NB4 (cell line): ENCODE measurements at regions not wholly inside any gene's neighbourhood (a gene's known extent, or its start where the extent isn't known, plus 50 kb on each side); places are given as distances from the start of the nearest gene placed in this dataset.

Experiments
- CTCF ChIP-seq: IDR thresholded peaks from one replicate; pipeline ENCODE4 v1.5.1; 2012; ENCODE audit warnings: low read depth, low read length
- MYC ChIP-seq: IDR thresholded peaks from 2 replicates; pipeline ENCODE4 v1.6.1; 2011; ENCODE audit warnings: low read depth, low read length
- POLR2A ChIP-seq: IDR thresholded peaks from 2 replicates; pipeline ENCODE4 v1.6.1; 2011; ENCODE audit warnings: mild to moderate bottlenecking; ENCODE audit not compliant: insufficient read length; ENCODE audit errors: extremely low read depth

GRCh38 chr10:52903397-52903938 is 130.9 kb upstream of the MBL2 start:
- TF ChIP-seq CTCF = no peak
- no peak for TF ChIP-seq POLR2A
- TF ChIP-seq MYC = no peak
